ENCODE measurements at regions not wholly inside any gene's neighbourhood (a gene's known extent, or its start where the extent isn't known, plus 50 kb on each side); places are given as distances from the start of the nearest gene placed in this dataset.

GRCh38 chr17:71098071-71098470, 928.7 kb downstream of the KCNJ2 start:
- intact Hi-C loops (cut with micrococcal nuclease): no loop called here
- Histone ChIP-seq H3K9me2 (replicated peaks; ENCODE audit: low read length) (no peaks in the 10 kb centered on the region; the same call in 1 of the 2 replicates), H3K36me3 (ENCODE audit: low read depth, low read length) (no peaks in the 10 kb centered on the region), H4K20me1 (ENCODE audit: low read length) (no peaks in the 10 kb centered on the region), H3K9ac (ENCODE audit: low read length) (no peak overlapping the region), H3K27ac (ENCODE audit: low read length) (no peak overlapping the region), H3K27me3 (ENCODE audit: low read length) (no peaks in the 10 kb centered on the region), H3K4me2 (ENCODE audit: low read length) (no peak overlapping the region), H3F3A (ENCODE audit: low read length, unreplicated experiment) (no peaks in the 10 kb centered on the region), H2AFZ (ENCODE audit: low read length) (no peak overlapping the region), H3K79me2 (ENCODE audit: low read length) (no peaks in the 10 kb centered on the region), H3K4me1 (ENCODE audit: insufficient read depth, low read length) (no peaks in the 10 kb centered on the region), H3K4me3 (ENCODE audit: low read length) (no peak overlapping the region), H3K9me3 (ENCODE audit: low read length) (no peaks in the 10 kb centered on the region)
- POLR2A ChIA-PET (ENCODE audit: unreplicated experiment): no interaction called here
- CTCF ChIA-PET: no interaction called here
- no peak for ATAC-seq
- TF ChIP-seq EZH2phosphoT487 (IDR thresholded peaks at IDR 0.05; ENCODE audit: borderline replicate concordance, low read length) (no peak), EZH2 (IDR thresholded peaks at IDR 0.05; ENCODE audit: low read length, unreplicated experiment) (no peak), CTCF (conservative IDR thresholded peaks at IDR 0.05; ENCODE audit: low read depth, low read length) (no peak)
- no peak for DNase-seq
- no TSS peak for BruUV-seq (replicated peaks)

GRCh38 chr17:71099003-71099714, 929.8 kb downstream of the KCNJ2 start:
- H3K36me3 ChIP-seq (ENCODE audit: low read depth, low read length): no peaks in the 10 kb centered on the region
- H3K9me3 ChIP-seq (ENCODE audit: low read length): no peaks in the 10 kb centered on the region
- H3K79me2 ChIP-seq (ENCODE audit: low read length): no peaks in the 10 kb centered on the region
- no TSS peak for BruUV-seq (replicated peaks)
- CTCF ChIA-PET: no interaction called here
- H3K9me2 ChIP-seq (replicated peaks; ENCODE audit: low read length): no peaks in the 10 kb centered on the region; the same call in 1 of the 2 replicates
- no peaks in the 10 kb centered on the region for H3F3A ChIP-seq (ENCODE audit: low read length, unreplicated experiment)
- no peak for TF ChIP-seq CTCF (conservative IDR thresholded peaks at IDR 0.05; ENCODE audit: low read depth, low read length)
- TF ChIP-seq EZH2phosphoT487 (IDR thresholded peaks at IDR 0.05; ENCODE audit: borderline replicate concordance, low read length): no peak
- no peak for TF ChIP-seq EZH2 (IDR thresholded peaks at IDR 0.05; ENCODE audit: low read length, unreplicated experiment)
- DNase-seq: no peak
- H3K27ac ChIP-seq (ENCODE audit: low read length): no peak overlapping the region
- no peaks in the 10 kb centered on the region for H3K27me3 ChIP-seq (ENCODE audit: low read length)
- no peak overlapping the region for H3K4me2 ChIP-seq (ENCODE audit: low read length)
- no peak overlapping the region for H3K9ac ChIP-seq (ENCODE audit: low read length)
- POLR2A ChIA-PET (ENCODE audit: unreplicated experiment): interaction anchor here (0.6 kb wide), 1 partner anchor 321 kb away, joined by 3 read pairs; no protein-coding TSS in a partner anchor
- H2AFZ ChIP-seq (ENCODE audit: low read length): no peak overlapping the region
- no peaks in the 10 kb centered on the region for H3K4me1 ChIP-seq (ENCODE audit: insufficient read depth, low read length)
- ATAC-seq: no peak
- no peaks in the 10 kb centered on the region for H4K20me1 ChIP-seq (ENCODE audit: low read length)
- intact Hi-C loops (cut with micrococcal nuclease): no loop called here
- no peak overlapping the region for H3K4me3 ChIP-seq (ENCODE audit: low read length)

GRCh38 chr17:71102777-71103176, 933.4 kb downstream of the KCNJ2 start:
- Histone ChIP-seq H3K36me3 (ENCODE audit: low read depth, low read length) (no peaks in the 10 kb centered on the region), H2AFZ (ENCODE audit: low read length) (no peak overlapping the region), H3F3A (ENCODE audit: low read length, unreplicated experiment) (no peaks in the 10 kb centered on the region), H3K9me3 (ENCODE audit: low read length) (no peaks in the 10 kb centered on the region), H3K4me2 (ENCODE audit: low read length) (no peak overlapping the region), H3K27me3 (ENCODE audit: low read length) (no peaks in the 10 kb centered on the region), H3K9ac (ENCODE audit: low read length) (no peak overlapping the region), H3K4me1 (ENCODE audit: insufficient read depth, low read length) (no peaks in the 10 kb centered on the region), H3K79me2 (ENCODE audit: low read length) (no peaks in the 10 kb centered on the region), H3K4me3 (ENCODE audit: low read length) (no peak overlapping the region), H3K9me2 (replicated peaks; ENCODE audit: low read length) (no peaks in the 10 kb centered on the region; the same call in 1 of the 2 replicates), H3K27ac (ENCODE audit: low read length) (no peak overlapping the region), H4K20me1 (ENCODE audit: low read length) (no peaks in the 10 kb centered on the region)
- ChIA-PET CTCF (no interaction called here), POLR2A (ENCODE audit: unreplicated experiment) (no interaction called here)
- intact Hi-C loops (cut with micrococcal nuclease): no loop called here
- DNase-seq (no peak), ATAC-seq (no peak)
- TF ChIP-seq CTCF (conservative IDR thresholded peaks at IDR 0.05; ENCODE audit: low read depth, low read length) (no peak), EZH2phosphoT487 (IDR thresholded peaks at IDR 0.05; ENCODE audit: borderline replicate concordance, low read length) (no peak), EZH2 (IDR thresholded peaks at IDR 0.05; ENCODE audit: low read length, unreplicated experiment) (no peak)
- no TSS peak for BruUV-seq (replicated peaks)
